A673 (cell line): ENCODE measurements at regions not wholly inside any gene's neighbourhood (a gene's known extent, or its start where the extent isn't known, plus 50 kb on each side); places are given as distances from the start of the nearest gene placed in this dataset.

Experiments used
- BruUV-seq: library from RNA; stranded (reverse); fragments of 400-500 nt; replicated peaks from 2 replicates; lab custom pipeline; 2021; lab: Mats Ljungman, UMichigan
- CTCF ChIA-PET: fragments of 300-600 bp; sonication (Branson Sonifier 250); formaldehyde crosslinking; loops from one replicate; lab custom pipeline; 2022; ENCODE audit warnings: antibody characterized with exemption; lab: Charles Lee
- POLR2A ChIA-PET: fragments of 300-600 bp; sonication (Branson Sonifier 250); formaldehyde crosslinking; loops from one replicate; lab custom pipeline; 2022; ENCODE audit warnings: antibody characterized with exemption; ENCODE audit not compliant: low non-redundant PET; lab: Charles Lee
- DNase-seq: peaks from one replicate; pipeline ENCODE4 v3.0.0-alpha.2; 2015; ENCODE audit warnings: low spot score
- H3K27ac ChIP-seq: fragments of 200-600 bp; sonication (generic); 2 replicates; pipeline ENCODE4 v1.5.1; 2016; ENCODE audit warnings: mixed run types, low read depth, mild to moderate bottlenecking, mixed read lengths, antibody characterized with exemption, low read length; ENCODE audit not compliant: poor library complexity, severe bottlenecking
- H3K27me3 ChIP-seq: fragments of 200-600 bp; sonication (generic); replicated peaks from 2 replicates; pipeline ENCODE4 v1.6.1; 2017; ENCODE audit warnings: mixed run types, low read depth, mild to moderate bottlenecking, mixed read lengths, antibody characterized with exemption, low read length; ENCODE audit not compliant: insufficient read depth, poor library complexity
- H3K36me3 ChIP-seq: fragments of 200-600 bp; sonication (generic); 2 replicates; pipeline ENCODE4 v1.6.1; 2016; ENCODE audit warnings: mixed run types, mild to moderate bottlenecking, mixed read lengths, antibody characterized with exemption, low read length; ENCODE audit not compliant: insufficient read depth, poor library complexity, severe bottlenecking
- H3K4me1 ChIP-seq: fragments of 200-600 bp; sonication (generic); 2 replicates; pipeline ENCODE4 v1.6.1; 2017; ENCODE audit warnings: mixed run types, mild to moderate bottlenecking, mixed read lengths, antibody characterized with exemption, low read length; ENCODE audit not compliant: insufficient read depth, poor library complexity, severe bottlenecking
- H3K4me3 ChIP-seq: fragments of 200-600 bp; sonication (generic); 2 replicates; pipeline ENCODE4 v1.5.1; 2016; ENCODE audit warnings: low read depth, mixed run types, mild to moderate bottlenecking, mixed read lengths, low read length; ENCODE audit not compliant: poor library complexity, severe bottlenecking
- H3K9me3 ChIP-seq: fragments of 200-600 bp; sonication (generic); 2 replicates; pipeline ENCODE4 v1.6.1; 2016; ENCODE audit warnings: mixed run types, low read depth, mild to moderate bottlenecking, mixed read lengths, antibody characterized with exemption, low read length; ENCODE audit not compliant: poor library complexity, severe bottlenecking
- EZH2 ChIP-seq: fragments of 200-600 bp; sonication (generic); IDR thresholded peaks from 2 replicates; pipeline ENCODE4 v1.6.1; 2017; ENCODE audit warnings: borderline replicate concordance, low read depth, mild to moderate bottlenecking, mixed read lengths, antibody characterized with exemption, low read length; ENCODE audit not compliant: poor library complexity, severe bottlenecking
- intact Hi-C: fragments of 100-400 bp; cut with micrococcal nuclease; formaldehyde crosslinking; loops from one replicate; pipeline ENCODE4 v1.10.0; 2022; ENCODE audit not compliant: unreplicated experiment
- TF ChIP-seq, protein P1 (sequence below): fragments of 300-800, 200-600 bp; sonication (generic); conservative IDR thresholded peaks from 2 replicates; pipeline ENCODE4 v1.5.1; 2017; ENCODE audit warnings: low read depth, mild to moderate bottlenecking, antibody characterized with exemption, low read length, moderate library complexity, mixed read lengths

DNA sequence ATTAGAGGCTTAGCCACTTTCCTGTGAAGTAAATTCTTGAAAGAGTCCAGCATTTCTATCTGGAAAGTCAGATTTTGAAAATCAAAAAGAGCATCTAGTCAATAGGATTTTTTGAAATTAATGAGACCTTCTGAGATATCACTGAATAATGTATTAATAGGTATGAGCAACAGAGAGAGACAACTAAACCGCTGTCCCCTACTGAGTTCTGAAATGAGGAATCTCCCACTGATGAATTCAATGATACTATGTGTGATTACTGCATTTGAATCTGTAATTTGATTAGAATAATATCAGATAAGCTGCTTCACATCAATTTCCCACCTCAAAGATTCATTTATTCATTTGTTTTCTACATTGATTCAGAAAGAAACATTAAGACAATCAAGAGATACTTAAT, 252.8 kb downstream of the TMX3 start:
- intact Hi-C loops: no loop called here
- POLR2A ChIA-PET: no interaction called here
- DNase-seq: no peak

DNA sequence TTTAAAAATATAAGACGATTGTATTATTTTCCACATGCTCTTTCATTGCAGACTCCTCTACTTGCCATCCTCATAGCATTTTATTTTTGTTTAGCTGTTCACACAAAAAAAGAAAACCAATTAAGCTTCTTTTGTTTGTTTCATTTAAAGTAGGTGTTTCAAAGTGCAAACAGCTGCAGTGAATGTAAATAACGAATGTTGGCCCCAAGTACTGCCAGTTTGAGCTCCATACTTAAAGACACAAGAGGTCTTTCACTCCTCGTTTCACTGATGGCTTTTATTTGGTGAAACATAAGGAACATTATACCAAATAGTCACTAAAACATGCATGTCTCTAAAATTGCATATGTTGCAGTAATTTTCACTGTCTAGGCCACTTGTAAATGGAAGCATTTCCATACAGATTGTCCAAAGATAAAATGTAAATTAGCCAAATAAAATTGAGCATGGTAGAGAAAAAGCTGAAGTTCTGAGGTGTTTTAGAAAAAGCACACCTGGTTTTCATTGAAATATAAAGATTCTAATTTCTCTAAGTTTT, 253.4 kb downstream of the TMX3 start:
- Histone ChIP-seq H3K36me3 (no peaks in the 10 kb centered on the region), H3K4me3 (no peak overlapping the region), H3K27ac (no peak overlapping the region), H3K4me1 (peaks cover 11% of the 10 kb centered on the region), H3K27me3 (no peaks in the 10 kb centered on the region), H3K9me3 (no peaks in the 10 kb centered on the region)
- CTCF ChIA-PET: no interaction called here
- POLR2A ChIA-PET: no interaction called here
- DNase-seq: no peak
- BruUV-seq: no TSS peak
- TF ChIP-seq EZH2: no peak
- TF ChIP-seq, protein P1, sequence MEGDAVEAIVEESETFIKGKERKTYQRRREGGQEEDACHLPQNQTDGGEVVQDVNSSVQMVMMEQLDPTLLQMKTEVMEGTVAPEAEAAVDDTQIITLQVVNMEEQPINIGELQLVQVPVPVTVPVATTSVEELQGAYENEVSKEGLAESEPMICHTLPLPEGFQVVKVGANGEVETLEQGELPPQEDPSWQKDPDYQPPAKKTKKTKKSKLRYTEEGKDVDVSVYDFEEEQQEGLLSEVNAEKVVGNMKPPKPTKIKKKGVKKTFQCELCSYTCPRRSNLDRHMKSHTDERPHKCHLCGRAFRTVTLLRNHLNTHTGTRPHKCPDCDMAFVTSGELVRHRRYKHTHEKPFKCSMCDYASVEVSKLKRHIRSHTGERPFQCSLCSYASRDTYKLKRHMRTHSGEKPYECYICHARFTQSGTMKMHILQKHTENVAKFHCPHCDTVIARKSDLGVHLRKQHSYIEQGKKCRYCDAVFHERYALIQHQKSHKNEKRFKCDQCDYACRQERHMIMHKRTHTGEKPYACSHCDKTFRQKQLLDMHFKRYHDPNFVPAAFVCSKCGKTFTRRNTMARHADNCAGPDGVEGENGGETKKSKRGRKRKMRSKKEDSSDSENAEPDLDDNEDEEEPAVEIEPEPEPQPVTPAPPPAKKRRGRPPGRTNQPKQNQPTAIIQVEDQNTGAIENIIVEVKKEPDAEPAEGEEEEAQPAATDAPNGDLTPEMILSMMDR: no peak
- intact Hi-C loops: no loop called here

More for the DNA sequence above, 252.8 kb downstream of the TMX3 start:
- no peaks in the 10 kb centered on the region for H3K27me3 ChIP-seq
- H3K36me3 ChIP-seq: no peaks in the 10 kb centered on the region
- H3K27ac ChIP-seq: no peak overlapping the region
- CTCF ChIA-PET: no interaction called here
- no peak for TF ChIP-seq EZH2
- TF ChIP-seq, protein P1: no peak
- no TSS peak for BruUV-seq
- no peaks in the 10 kb centered on the region for H3K9me3 ChIP-seq
- H3K4me3 ChIP-seq: no peak overlapping the region
- H3K4me1 ChIP-seq: peaks cover 11% of the 10 kb centered on the region

DNA sequence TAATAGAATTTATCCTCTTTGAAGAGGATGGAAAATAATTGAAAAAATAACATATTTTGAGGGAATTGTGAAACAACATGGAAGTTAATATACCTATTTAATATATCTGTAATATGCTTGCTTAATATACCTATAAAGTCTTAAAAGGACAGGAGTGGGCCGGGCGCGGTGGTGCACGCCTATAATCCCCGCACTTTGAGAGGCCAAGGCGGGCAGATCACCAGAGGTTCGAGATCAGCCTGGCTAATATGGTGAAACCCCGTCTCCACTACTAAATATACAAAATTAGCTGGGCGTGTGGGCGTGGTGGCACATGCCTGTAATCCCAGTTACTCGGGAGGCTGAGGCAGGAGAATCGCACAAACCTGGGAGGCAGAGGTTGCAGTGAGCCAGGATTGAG, 254.9 kb downstream of the TMX3 start:
- Histone ChIP-seq H3K4me3 (no peak overlapping the region), H3K4me1 (peaks cover 11% of the 10 kb centered on the region), H3K27ac (no peak overlapping the region), H3K36me3 (peaks cover 7% of the 10 kb centered on the region), H3K27me3 (no peaks in the 10 kb centered on the region), H3K9me3 (peaks cover 3% of the 10 kb centered on the region)
- ChIA-PET CTCF (interaction anchor here (0.7 kb wide), 1 partner anchor 103 kb away, joined by 16 read pairs; no protein-coding TSS in a partner anchor), POLR2A (no interaction called here)
- intact Hi-C loops: no loop called here
- no TSS peak for BruUV-seq
- TF ChIP-seq, protein P1: no peak
- TF ChIP-seq EZH2: no peak
- no peak for DNase-seq
